CD4-positive, alpha-beta T cell treated with Interleukin-6 for 4 hours (primary cell): ENCODE measurements at regions not wholly inside any gene's neighbourhood (a gene's known extent, or its start where the extent isn't known, plus 50 kb on each side); places are given as distances from the start of the nearest gene placed in this dataset.

ENCODE experiments used
- DNase-seq: peaks from one replicate; pipeline ENCODE4 v3.0.0-alpha.2; 2020; ENCODE audit warnings: mixed read lengths

GRCh38 chr10:35706959-35707358 lies 64.9 kb upstream of the FZD8 start:
- no peak for DNase-seq

GRCh38 chr10:35705671-35706070 lies 63.6 kb upstream of the FZD8 start:
- no peak for DNase-seq

- no peak for DNase-seq
Observed at GRCh38 chr10:35705051-35705450, 63.0 kb upstream of the FZD8 start.

- DNase-seq = no peak
Observed at GRCh38 chr10:35704401-35704800, 62.3 kb upstream of the FZD8 start.

- DNase-seq = no peak
Observed at GRCh38 chr10:35700487-35700882, 58.4 kb upstream of the FZD8 start.

- DNase-seq = no peak
Observed at GRCh38 chr10:35699848-35700486, 57.9 kb upstream of the FZD8 start.

GRCh38 chr10:35696392-35697287 lies 54.5 kb upstream of the FZD8 start:
- DNase-seq = no peak

GRCh38 chr10:35693800-35694199 lies 51.7 kb upstream of the FZD8 start:
- DNase-seq = no peak
